ENCODE measurements at regions not wholly inside any gene's neighbourhood (a gene's known extent, or its start where the extent isn't known, plus 50 kb on each side); places are given as distances from the start of the nearest gene placed in this dataset.
"Not testable (repeated sequence)": the region's sequence is repeated elsewhere in the genome, so short reads cannot be mapped to it uniquely, and the experiment has no call there.

DNA sequence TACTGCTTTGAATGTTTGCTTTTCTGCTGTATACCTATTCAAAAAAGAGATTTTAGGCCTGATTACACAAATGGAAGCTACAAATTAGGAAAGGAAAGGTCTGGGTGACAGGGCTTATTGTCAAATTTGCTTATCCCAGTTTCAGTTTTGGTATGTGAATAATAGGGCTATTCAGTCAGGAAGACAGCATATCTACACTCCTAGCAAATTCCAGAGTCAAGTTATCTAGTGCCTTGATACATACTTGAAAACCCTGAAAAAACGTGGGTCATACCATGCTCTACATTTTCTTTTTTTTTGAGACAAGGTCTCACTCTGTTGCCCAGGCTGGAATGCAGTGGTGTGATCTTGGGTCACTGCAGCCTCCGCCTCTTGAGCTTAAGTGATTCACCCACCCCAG, 59.2 kb upstream of the CCDC180 start:
- H3K4me1 ChIP-seq (ENCODE audit: insufficient read depth, poor library complexity, severe bottlenecking); ATAC-seq (ENCODE audit: low read depth); H3K27me3 ChIP-seq (ENCODE audit: insufficient read depth, poor library complexity, severe bottlenecking); H3K4me3 ChIP-seq (ENCODE audit: severe bottlenecking); H3K27ac ChIP-seq (ENCODE audit: poor library complexity, severe bottlenecking); DNase-seq (ENCODE audit: low spot score); H3K9me3 ChIP-seq (ENCODE audit: severe bottlenecking); H3K36me3 ChIP-seq (ENCODE audit: low read depth): not testable (repeated sequence)

DNA sequence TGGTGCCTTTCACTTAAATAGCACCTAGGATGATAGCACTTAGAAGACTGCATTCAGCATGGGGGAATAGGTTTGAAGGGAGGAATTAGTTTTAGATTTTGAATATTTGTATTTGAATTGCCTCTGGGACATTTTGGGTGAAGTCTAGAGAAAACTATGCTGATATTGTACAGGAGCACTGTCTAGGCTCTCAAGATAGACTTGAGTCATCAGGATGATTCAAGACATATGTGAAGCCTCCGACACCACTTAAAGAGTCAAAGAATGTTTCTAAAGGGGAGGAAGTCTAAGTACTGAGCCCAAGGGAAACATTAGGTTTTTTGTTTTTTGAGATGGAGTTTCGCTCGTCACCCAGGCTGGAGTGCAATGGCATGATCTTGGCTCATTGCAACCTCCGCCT, 63.9 kb upstream of the CCDC180 start:
- H3K4me3 ChIP-seq (ENCODE audit: severe bottlenecking), result no peak overlapping the region
- TF ChIP-seq, protein P1, sequence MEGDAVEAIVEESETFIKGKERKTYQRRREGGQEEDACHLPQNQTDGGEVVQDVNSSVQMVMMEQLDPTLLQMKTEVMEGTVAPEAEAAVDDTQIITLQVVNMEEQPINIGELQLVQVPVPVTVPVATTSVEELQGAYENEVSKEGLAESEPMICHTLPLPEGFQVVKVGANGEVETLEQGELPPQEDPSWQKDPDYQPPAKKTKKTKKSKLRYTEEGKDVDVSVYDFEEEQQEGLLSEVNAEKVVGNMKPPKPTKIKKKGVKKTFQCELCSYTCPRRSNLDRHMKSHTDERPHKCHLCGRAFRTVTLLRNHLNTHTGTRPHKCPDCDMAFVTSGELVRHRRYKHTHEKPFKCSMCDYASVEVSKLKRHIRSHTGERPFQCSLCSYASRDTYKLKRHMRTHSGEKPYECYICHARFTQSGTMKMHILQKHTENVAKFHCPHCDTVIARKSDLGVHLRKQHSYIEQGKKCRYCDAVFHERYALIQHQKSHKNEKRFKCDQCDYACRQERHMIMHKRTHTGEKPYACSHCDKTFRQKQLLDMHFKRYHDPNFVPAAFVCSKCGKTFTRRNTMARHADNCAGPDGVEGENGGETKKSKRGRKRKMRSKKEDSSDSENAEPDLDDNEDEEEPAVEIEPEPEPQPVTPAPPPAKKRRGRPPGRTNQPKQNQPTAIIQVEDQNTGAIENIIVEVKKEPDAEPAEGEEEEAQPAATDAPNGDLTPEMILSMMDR (IDR thresholded peaks at IDR 0.05; ENCODE audit: poor library complexity, severe bottlenecking), result no peak
- DNase-seq (ENCODE audit: low spot score) (no peak), ATAC-seq (ENCODE audit: low read depth) (no peak)
- H3K27me3 ChIP-seq (ENCODE audit: insufficient read depth, poor library complexity, severe bottlenecking), result no peaks in the 10 kb centered on the region
- H3K27ac ChIP-seq (ENCODE audit: poor library complexity, severe bottlenecking), result no peak overlapping the region
- no peaks in the 10 kb centered on the region for H3K4me1 ChIP-seq (ENCODE audit: insufficient read depth, poor library complexity, severe bottlenecking)
- no peaks in the 10 kb centered on the region for H3K36me3 ChIP-seq (ENCODE audit: low read depth)
- H3K9me3 ChIP-seq (ENCODE audit: severe bottlenecking), result no peaks in the 10 kb centered on the region

DNA sequence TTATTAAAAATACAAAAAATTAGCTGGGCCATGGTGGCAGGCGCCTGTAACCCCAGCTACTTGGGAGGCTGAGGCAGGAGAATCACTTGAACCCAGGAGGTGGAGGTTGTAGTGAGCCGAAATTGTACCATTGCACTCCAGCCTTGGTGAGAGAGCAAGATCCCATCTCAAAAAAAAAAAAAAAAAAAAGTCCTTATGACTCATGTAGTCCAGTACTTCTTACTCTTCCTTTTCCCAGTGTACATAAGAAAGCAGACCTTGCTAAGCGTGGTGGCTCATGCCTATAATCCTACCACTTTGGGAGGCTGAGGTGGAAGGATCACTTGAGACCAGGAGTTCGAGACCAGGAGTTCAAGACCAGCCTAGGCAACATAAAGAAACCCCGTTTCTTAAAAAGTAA, 66.0 kb upstream of the CCDC180 start:
- H3K9me3 ChIP-seq (ENCODE audit: severe bottlenecking); ATAC-seq (ENCODE audit: low read depth); H3K27ac ChIP-seq (ENCODE audit: poor library complexity, severe bottlenecking); H3K4me3 ChIP-seq (ENCODE audit: severe bottlenecking); H3K4me1 ChIP-seq (ENCODE audit: insufficient read depth, poor library complexity, severe bottlenecking); H3K36me3 ChIP-seq (ENCODE audit: low read depth); H3K27me3 ChIP-seq (ENCODE audit: insufficient read depth, poor library complexity, severe bottlenecking); DNase-seq (ENCODE audit: low spot score): not testable (repeated sequence)

DNA sequence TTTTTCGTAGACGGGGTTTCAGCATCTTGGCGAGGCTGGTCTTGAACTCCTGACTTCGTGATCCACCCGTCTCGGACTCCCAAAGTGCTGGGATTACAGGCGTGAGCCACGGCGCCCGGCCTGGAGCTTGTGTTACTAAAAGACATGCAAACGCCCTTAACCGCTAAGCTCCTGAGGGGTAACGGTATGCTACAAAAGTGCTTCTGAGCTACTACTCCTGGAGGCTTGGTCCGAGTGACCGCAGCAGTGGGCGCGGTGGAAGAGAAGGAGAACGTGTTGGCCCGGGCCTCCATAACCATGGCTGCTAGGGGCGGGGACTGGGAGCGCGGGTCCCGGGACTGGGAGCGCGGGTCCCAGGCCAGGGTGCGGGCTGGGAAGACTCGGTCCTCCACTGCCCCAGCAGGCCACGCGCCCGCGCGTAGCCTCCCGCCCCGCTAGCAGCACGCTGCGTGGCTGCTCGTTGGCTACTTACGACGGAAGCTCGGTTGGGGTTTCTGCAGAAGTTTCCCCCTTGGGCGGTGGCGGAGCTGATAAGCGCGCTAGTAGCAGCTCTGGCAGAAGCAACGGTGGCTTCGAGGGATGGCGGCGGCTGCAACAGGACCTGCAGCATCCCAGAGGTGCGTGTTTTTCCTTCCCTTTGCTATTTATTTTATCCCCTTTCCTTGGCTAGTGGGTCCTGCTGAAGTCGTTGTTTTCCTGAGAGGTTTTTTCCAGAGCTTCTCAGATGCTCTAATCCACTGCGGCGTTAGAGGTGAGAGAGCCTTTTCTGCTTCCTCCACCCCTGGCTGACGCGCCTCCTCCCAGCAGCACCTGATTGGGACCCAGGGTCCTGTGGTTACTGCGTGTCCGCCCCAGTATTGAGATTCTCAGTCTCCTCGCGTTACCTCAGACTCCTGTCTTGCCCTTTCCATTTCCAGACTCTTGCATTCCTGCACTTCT, 69.2 kb upstream of the CCDC180 start:
- peak; percentile 92 for ATAC-seq (ENCODE audit: low read depth)
- TF ChIP-seq, protein P1 (IDR thresholded peaks at IDR 0.05; ENCODE audit: poor library complexity, severe bottlenecking), result no peak
- Histone ChIP-seq H3K27me3 (ENCODE audit: insufficient read depth, poor library complexity, severe bottlenecking) (no peaks in the 10 kb centered on the region), H3K9me3 (ENCODE audit: severe bottlenecking) (no peaks in the 10 kb centered on the region), H3K36me3 (ENCODE audit: low read depth) (no peaks in the 10 kb centered on the region), H3K4me1 (ENCODE audit: insufficient read depth, poor library complexity, severe bottlenecking) (no peaks in the 10 kb centered on the region), H3K4me3 (ENCODE audit: severe bottlenecking) (peak overlapping the region; percentile 43), H3K27ac (ENCODE audit: poor library complexity, severe bottlenecking) (peak overlapping the region; percentile 61)
- DNase-seq (ENCODE audit: low spot score), result peak; percentile 80

DNA sequence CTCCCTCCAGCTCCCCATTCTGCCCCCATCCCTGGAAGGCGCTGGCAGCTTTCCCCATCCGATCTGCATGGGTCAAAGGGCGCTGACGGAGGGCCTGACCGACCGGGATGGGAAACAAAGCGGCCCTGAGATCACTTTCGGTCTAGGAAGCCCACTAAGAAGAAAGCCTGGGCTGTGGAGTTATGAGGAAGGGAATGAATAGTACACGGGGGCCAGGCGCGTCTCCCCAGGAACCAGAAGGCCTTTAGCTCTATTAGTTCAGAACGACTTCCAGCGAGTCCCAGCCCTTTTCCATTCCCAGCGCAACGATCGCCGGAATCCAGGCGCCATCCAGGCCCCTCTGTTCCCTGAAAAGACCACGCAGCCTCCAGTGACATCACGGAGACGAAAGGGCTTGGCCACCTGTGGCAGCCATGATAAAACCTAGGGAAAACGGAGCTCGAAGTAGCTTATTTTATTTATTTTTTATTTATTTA, 70.1 kb upstream of the CCDC180 start:
- H3K27me3 ChIP-seq (ENCODE audit: insufficient read depth, poor library complexity, severe bottlenecking), result no peaks in the 10 kb centered on the region
- peak overlapping the region; percentile 61 for H3K27ac ChIP-seq (ENCODE audit: poor library complexity, severe bottlenecking)
- no peaks in the 10 kb centered on the region for H3K36me3 ChIP-seq (ENCODE audit: low read depth)
- TF ChIP-seq, protein P1 (IDR thresholded peaks at IDR 0.05; ENCODE audit: poor library complexity, severe bottlenecking), result no peak
- H3K4me1 ChIP-seq (ENCODE audit: insufficient read depth, poor library complexity, severe bottlenecking), result peaks cover under 1% of the 10 kb centered on the region
- DNase-seq (ENCODE audit: low spot score) (no peak), ATAC-seq (ENCODE audit: low read depth) (no peak)
- no peaks in the 10 kb centered on the region for H3K9me3 ChIP-seq (ENCODE audit: severe bottlenecking)
- H3K4me3 ChIP-seq (ENCODE audit: severe bottlenecking), result peak overlapping the region; percentile 43

DNA sequence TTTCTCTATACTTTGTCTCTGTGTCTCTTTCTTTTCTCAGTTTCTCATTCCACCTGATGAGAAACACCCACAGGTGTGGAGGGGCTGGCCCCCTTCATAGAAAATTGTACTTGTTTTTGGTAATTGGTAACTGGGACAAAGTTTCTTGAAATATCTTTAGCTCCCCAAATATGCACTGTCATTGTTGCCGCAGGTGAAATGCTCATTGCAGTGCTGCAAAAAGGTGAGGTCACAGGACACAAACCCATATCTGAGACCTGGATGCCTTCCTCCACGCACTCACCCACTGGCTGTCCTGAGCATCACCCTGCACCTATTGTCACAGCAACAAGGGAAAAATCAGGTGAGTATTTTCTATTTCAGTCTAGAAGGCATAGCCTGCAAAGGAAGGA, 74.5 kb upstream of the CCDC180 start:
- DNase-seq (ENCODE audit: low spot score); H3K4me3 ChIP-seq (ENCODE audit: severe bottlenecking); H3K36me3 ChIP-seq (ENCODE audit: low read depth); ATAC-seq (ENCODE audit: low read depth); H3K4me1 ChIP-seq (ENCODE audit: insufficient read depth, poor library complexity, severe bottlenecking); H3K27me3 ChIP-seq (ENCODE audit: insufficient read depth, poor library complexity, severe bottlenecking); H3K9me3 ChIP-seq (ENCODE audit: severe bottlenecking); H3K27ac ChIP-seq (ENCODE audit: poor library complexity, severe bottlenecking): not testable (repeated sequence)

DNA sequence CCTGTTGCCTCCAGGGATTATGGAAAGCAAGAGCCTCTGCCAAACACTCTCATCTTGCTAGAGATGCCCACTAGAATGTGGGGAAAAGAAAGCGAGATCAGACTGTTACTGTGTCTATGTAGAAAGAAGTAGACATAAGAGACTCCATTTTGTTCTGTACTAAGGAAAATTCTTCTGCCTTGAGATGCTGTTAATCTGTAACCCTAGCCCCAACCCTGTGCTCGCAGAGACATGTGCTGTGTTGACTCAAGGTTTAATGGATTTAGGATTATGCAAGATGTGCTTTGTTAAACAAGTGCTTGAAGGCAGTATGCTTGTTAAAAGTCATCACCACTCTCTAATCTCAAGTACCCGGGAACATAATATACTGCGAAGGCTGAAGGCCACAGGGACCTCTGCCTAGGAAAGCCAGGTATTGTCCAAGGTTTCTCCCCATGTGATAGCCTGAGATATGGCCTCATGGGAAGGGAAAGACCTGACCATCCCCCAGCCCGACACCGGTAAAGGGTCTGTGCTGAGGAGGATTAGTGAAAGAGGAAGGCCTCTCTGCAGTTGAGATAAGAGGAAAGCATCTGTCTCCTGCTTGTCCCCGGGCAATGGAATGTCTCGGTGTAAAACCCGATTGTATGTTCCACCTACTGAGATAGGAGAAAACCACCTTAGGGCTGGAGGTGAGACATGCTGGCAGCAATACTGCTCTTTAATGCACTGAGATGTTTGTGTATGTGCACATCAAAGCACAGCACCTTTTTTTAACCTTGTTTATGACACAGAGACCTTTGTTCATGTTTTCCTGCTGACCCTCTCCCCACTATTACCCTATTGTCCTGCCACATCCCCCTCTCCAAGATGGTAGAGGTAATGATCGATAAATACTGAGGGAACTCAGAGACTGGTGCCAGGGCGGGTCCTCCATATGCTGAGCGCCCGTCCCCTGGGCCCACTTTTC, 75.1 kb upstream of the CCDC180 start:
- not testable (repeated sequence) for DNase-seq (ENCODE audit: low spot score); H3K9me3 ChIP-seq (ENCODE audit: severe bottlenecking); H3K36me3 ChIP-seq (ENCODE audit: low read depth); H3K27me3 ChIP-seq (ENCODE audit: insufficient read depth, poor library complexity, severe bottlenecking); H3K27ac ChIP-seq (ENCODE audit: poor library complexity, severe bottlenecking); H3K4me3 ChIP-seq (ENCODE audit: severe bottlenecking); H3K4me1 ChIP-seq (ENCODE audit: insufficient read depth, poor library complexity, severe bottlenecking)
- 0 out of 3 replicates have a peak, but pooled peaks have one; percentile 14 for ATAC-seq (ENCODE audit: low read depth)

DNA sequence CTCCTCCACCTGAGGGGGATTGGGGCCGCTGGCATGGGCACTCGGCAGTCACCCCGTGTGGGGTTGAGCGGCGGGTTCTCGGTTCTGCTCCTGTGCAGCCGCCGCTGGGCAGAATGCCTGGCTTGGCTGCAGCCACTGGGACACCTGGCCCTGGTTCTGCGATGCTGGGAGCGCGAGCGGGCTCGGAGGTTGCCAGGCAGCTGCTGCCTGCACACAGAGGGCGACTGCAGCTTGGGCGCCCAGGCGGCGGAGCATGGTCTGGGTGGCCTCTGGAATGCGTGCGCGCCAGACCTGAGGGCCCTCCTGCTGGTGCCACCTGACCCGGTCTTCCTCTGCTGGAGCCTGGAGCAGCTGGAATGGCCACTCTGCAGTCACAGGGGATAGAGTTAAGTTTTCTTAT, 85.1 kb upstream of the CCDC180 start:
- not testable (repeated sequence) for H3K9me3 ChIP-seq (ENCODE audit: severe bottlenecking); H3K4me1 ChIP-seq (ENCODE audit: insufficient read depth, poor library complexity, severe bottlenecking); H3K27ac ChIP-seq (ENCODE audit: poor library complexity, severe bottlenecking); DNase-seq (ENCODE audit: low spot score); H3K36me3 ChIP-seq (ENCODE audit: low read depth); ATAC-seq (ENCODE audit: low read depth); H3K4me3 ChIP-seq (ENCODE audit: severe bottlenecking)
- H3K27me3 ChIP-seq (ENCODE audit: insufficient read depth, poor library complexity, severe bottlenecking), result peaks cover 54% of the 10 kb centered on the region

All from RWPE2 (cell line).